ENCODE measurements at regions not wholly inside any gene's neighbourhood (a gene's known extent, or its start where the extent isn't known, plus 50 kb on each side); places are given as distances from the start of the nearest gene placed in this dataset.
"Not testable (repeated sequence)": the region's sequence is repeated elsewhere in the genome, so short reads cannot be mapped to it uniquely, and the experiment has no call there.

- Histone ChIP-seq H3K36me3 (ENCODE audit: control insufficient read depth in 2 of 2, extremely low read depth in 1 of 2, insufficient read depth in 1 of 2, low read length in 1 of 2) (no peaks in the 10 kb centered on the region), H3K4me1 (ENCODE audit: control insufficient read depth in 1 of 2, extremely low read depth in 1 of 2, insufficient read depth in 2 of 2, low read length in 2 of 2) (no peaks in the 10 kb centered on the region), H3K4me3 (ENCODE audit: control insufficient read depth in 1 of 2, extremely low read depth in 1 of 2, low read length in 1 of 2) (no peak overlapping the region), H3K27ac (ENCODE audit: low read length) (no peak overlapping the region), H3K27me3 (replicated peaks in 1 of 2; ENCODE audit: control insufficient read depth in 2 of 2, extremely low read depth in 1 of 2, insufficient read depth in 2 of 2, low read length in 1 of 2) (no peaks in the 10 kb centered on the region), H3K9me3 (no peaks in the 10 kb centered on the region)
- Mint-ChIP-seq H3K27me3 (no peaks in the 10 kb centered on the region), H3K36me3 (no peaks in the 10 kb centered on the region), H3K27ac (no peak overlapping the region), H3K4me1 (no peaks in the 10 kb centered on the region), H3K9me3 (peaks cover 0 to 14% (median 4%) of the 10 kb centered on the region in 3 donors), H3K4me3 (no peak overlapping the region)
- no peak for DNase-seq
- POLR2A ChIA-PET = no interaction called here
- ATAC-seq (replicated peaks in 1 of 4) = no peak
- 100% methylated on average over 2 of the region's 9 CpGs for WGBS (ENCODE audit: insufficient coverage)
- CTCF ChIA-PET = no interaction called here
Measured at GRCh38 chr6:86609549-86610388, 327.6 kb upstream of the HTR1E start.

GRCh38 chr6:86603364-86603763 is 334.0 kb upstream of the HTR1E start:
- H3K36me3 Mint-ChIP-seq; H3K27ac ChIP-seq (ENCODE audit: low read length); H3K27ac Mint-ChIP-seq; H3K27me3 ChIP-seq (replicated peaks in 1 of 2; ENCODE audit: control insufficient read depth in 2 of 2, extremely low read depth in 1 of 2, insufficient read depth in 2 of 2, low read length in 1 of 2); DNase-seq; H3K9me3 Mint-ChIP-seq; H3K4me3 Mint-ChIP-seq; H3K36me3 ChIP-seq (ENCODE audit: control insufficient read depth in 2 of 2, extremely low read depth in 1 of 2, insufficient read depth in 1 of 2, low read length in 1 of 2); H3K9me3 ChIP-seq; H3K4me1 Mint-ChIP-seq; POLR2A ChIA-PET; H3K27me3 Mint-ChIP-seq; CTCF ChIA-PET; H3K4me3 ChIP-seq (ENCODE audit: control insufficient read depth in 1 of 2, extremely low read depth in 1 of 2, low read length in 1 of 2); H3K4me1 ChIP-seq (ENCODE audit: control insufficient read depth in 1 of 2, extremely low read depth in 1 of 2, insufficient read depth in 2 of 2, low read length in 2 of 2); ATAC-seq (replicated peaks in 1 of 4): not testable (repeated sequence)
- WGBS (ENCODE audit: insufficient coverage) = no CpG with 5 or more reads among the region's 3 CpGs

- H3K27me3 ChIP-seq (replicated peaks in 1 of 2; ENCODE audit: control insufficient read depth in 2 of 2, extremely low read depth in 1 of 2, insufficient read depth in 2 of 2, low read length in 1 of 2); ATAC-seq (replicated peaks in 1 of 4); CTCF ChIA-PET; H3K4me1 Mint-ChIP-seq; H3K9me3 ChIP-seq; H3K4me3 ChIP-seq (ENCODE audit: control insufficient read depth in 1 of 2, extremely low read depth in 1 of 2, low read length in 1 of 2); H3K36me3 Mint-ChIP-seq; H3K27ac Mint-ChIP-seq; H3K4me3 Mint-ChIP-seq; DNase-seq; H3K36me3 ChIP-seq (ENCODE audit: control insufficient read depth in 2 of 2, extremely low read depth in 1 of 2, insufficient read depth in 1 of 2, low read length in 1 of 2); POLR2A ChIA-PET; H3K27ac ChIP-seq (ENCODE audit: low read length); H3K27me3 Mint-ChIP-seq; H3K4me1 ChIP-seq (ENCODE audit: control insufficient read depth in 1 of 2, extremely low read depth in 1 of 2, insufficient read depth in 2 of 2, low read length in 2 of 2); H3K9me3 Mint-ChIP-seq: not testable (repeated sequence)
- 71% methylated on average over 2 of the region's 6 CpGs for WGBS (ENCODE audit: insufficient coverage)
Measured at GRCh38 chr6:86602093-86602492, 335.2 kb upstream of the HTR1E start.

GRCh38 chr6:86598969-86599368 is 338.4 kb upstream of the HTR1E start:
- H3K4me1 ChIP-seq (ENCODE audit: control insufficient read depth in 1 of 2, extremely low read depth in 1 of 2, insufficient read depth in 2 of 2, low read length in 2 of 2); H3K27me3 Mint-ChIP-seq; H3K4me3 Mint-ChIP-seq; H3K27me3 ChIP-seq (replicated peaks in 1 of 2; ENCODE audit: control insufficient read depth in 2 of 2, extremely low read depth in 1 of 2, insufficient read depth in 2 of 2, low read length in 1 of 2); POLR2A ChIA-PET; DNase-seq; H3K9me3 ChIP-seq; H3K36me3 Mint-ChIP-seq; H3K4me3 ChIP-seq (ENCODE audit: control insufficient read depth in 1 of 2, extremely low read depth in 1 of 2, low read length in 1 of 2); H3K36me3 ChIP-seq (ENCODE audit: control insufficient read depth in 2 of 2, extremely low read depth in 1 of 2, insufficient read depth in 1 of 2, low read length in 1 of 2); ATAC-seq (replicated peaks in 1 of 4); H3K27ac Mint-ChIP-seq; CTCF ChIA-PET; H3K27ac ChIP-seq (ENCODE audit: low read length); H3K4me1 Mint-ChIP-seq; H3K9me3 Mint-ChIP-seq: not testable (repeated sequence)
- WGBS (ENCODE audit: insufficient coverage) = 71% methylated on average over 4 of the region's 4 CpGs

GRCh38 chr6:86595641-86596040 is 341.7 kb upstream of the HTR1E start:
- Mint-ChIP-seq H3K4me3 (no peak overlapping the region), H3K27me3 (no peaks in the 10 kb centered on the region), H3K27ac (no peak overlapping the region), H3K4me1 (no peaks in the 10 kb centered on the region), H3K9me3 (peaks cover 0 to 2% (median 0%) of the 10 kb centered on the region in 3 donors), H3K36me3 (no peaks in the 10 kb centered on the region)
- DNase-seq (no peak), ATAC-seq (replicated peaks in 1 of 4) (no peak)
- no peaks in the 10 kb centered on the region for H3K4me1 ChIP-seq (ENCODE audit: control insufficient read depth in 1 of 2, extremely low read depth in 1 of 2, insufficient read depth in 2 of 2, low read length in 2 of 2)
- H3K36me3 ChIP-seq (ENCODE audit: control insufficient read depth in 2 of 2, extremely low read depth in 1 of 2, insufficient read depth in 1 of 2, low read length in 1 of 2) = no peaks in the 10 kb centered on the region
- 0% methylated on average over 1 of the region's 3 CpGs for WGBS (ENCODE audit: insufficient coverage)
- CTCF ChIA-PET = no interaction called here
- H3K27ac ChIP-seq (ENCODE audit: low read length) = no peak overlapping the region
- H3K4me3 ChIP-seq (ENCODE audit: control insufficient read depth in 1 of 2, extremely low read depth in 1 of 2, low read length in 1 of 2) = no peak overlapping the region
- H3K27me3 ChIP-seq (replicated peaks in 1 of 2; ENCODE audit: control insufficient read depth in 2 of 2, extremely low read depth in 1 of 2, insufficient read depth in 2 of 2, low read length in 1 of 2) = no peaks in the 10 kb centered on the region
- POLR2A ChIA-PET = no interaction called here
- H3K9me3 ChIP-seq = no peaks in the 10 kb centered on the region

- Histone ChIP-seq H3K4me3 (ENCODE audit: control insufficient read depth in 1 of 2, extremely low read depth in 1 of 2, low read length in 1 of 2) (no peak overlapping the region), H3K9me3 (no peaks in the 10 kb centered on the region), H3K27ac (ENCODE audit: low read length) (no peak overlapping the region), H3K27me3 (replicated peaks in 1 of 2; ENCODE audit: control insufficient read depth in 2 of 2, extremely low read depth in 1 of 2, insufficient read depth in 2 of 2, low read length in 1 of 2) (no peaks in the 10 kb centered on the region), H3K36me3 (ENCODE audit: control insufficient read depth in 2 of 2, extremely low read depth in 1 of 2, insufficient read depth in 1 of 2, low read length in 1 of 2) (no peaks in the 10 kb centered on the region), H3K4me1 (ENCODE audit: control insufficient read depth in 1 of 2, extremely low read depth in 1 of 2, insufficient read depth in 2 of 2, low read length in 2 of 2) (no peaks in the 10 kb centered on the region)
- WGBS (ENCODE audit: insufficient coverage) = 100% methylated on average over 3 of the region's 4 CpGs
- Mint-ChIP-seq H3K4me3 (no peak overlapping the region), H3K9me3 (peaks cover 16 to 28% (median 27%) of the 10 kb centered on the region in 3 donors), H3K27me3 (no peaks in the 10 kb centered on the region), H3K27ac (no peak overlapping the region), H3K4me1 (no peaks in the 10 kb centered on the region), H3K36me3 (no peaks in the 10 kb centered on the region)
- ATAC-seq (replicated peaks in 1 of 4) = no peak
- ChIA-PET CTCF (no interaction called here), POLR2A (no interaction called here)
- DNase-seq = no peak
Measured at GRCh38 chr6:86586195-86586594, 351.1 kb upstream of the HTR1E start.

GRCh38 chr6:86581833-86582232 is 355.5 kb upstream of the HTR1E start:
- peaks cover 34 to 46% (median 45%) of the 10 kb centered on the region in 3 donors for H3K9me3 Mint-ChIP-seq
- Histone ChIP-seq H3K27me3 (replicated peaks in 1 of 2; ENCODE audit: control insufficient read depth in 2 of 2, extremely low read depth in 1 of 2, insufficient read depth in 2 of 2, low read length in 1 of 2) (no peaks in the 10 kb centered on the region), H3K4me3 (ENCODE audit: control insufficient read depth in 1 of 2, extremely low read depth in 1 of 2, low read length in 1 of 2) (no peak overlapping the region), H3K27ac (ENCODE audit: low read length) (no peak overlapping the region), H3K36me3 (ENCODE audit: control insufficient read depth in 2 of 2, extremely low read depth in 1 of 2, insufficient read depth in 1 of 2, low read length in 1 of 2) (no peaks in the 10 kb centered on the region), H3K9me3 (peaks cover 2% of the 10 kb centered on the region), H3K4me1 (ENCODE audit: control insufficient read depth in 1 of 2, extremely low read depth in 1 of 2, insufficient read depth in 2 of 2, low read length in 2 of 2) (no peaks in the 10 kb centered on the region)
- H3K4me3 Mint-ChIP-seq = no peak overlapping the region
- no peak overlapping the region for H3K27ac Mint-ChIP-seq
- no peaks in the 10 kb centered on the region for H3K27me3 Mint-ChIP-seq
- ChIA-PET POLR2A (no interaction called here), CTCF (no interaction called here)
- H3K4me1 Mint-ChIP-seq = no peaks in the 10 kb centered on the region
- no peaks in the 10 kb centered on the region for H3K36me3 Mint-ChIP-seq
- DNase-seq (no peak), ATAC-seq (replicated peaks in 1 of 4) (no peak)
- 80% methylated on average over 1 of the region's 3 CpGs for WGBS (ENCODE audit: insufficient coverage)
